ENCODE measurements at regions not wholly inside any gene's neighbourhood (a gene's known extent, or its start where the extent isn't known, plus 50 kb on each side); places are given as distances from the start of the nearest gene placed in this dataset.

DNA sequence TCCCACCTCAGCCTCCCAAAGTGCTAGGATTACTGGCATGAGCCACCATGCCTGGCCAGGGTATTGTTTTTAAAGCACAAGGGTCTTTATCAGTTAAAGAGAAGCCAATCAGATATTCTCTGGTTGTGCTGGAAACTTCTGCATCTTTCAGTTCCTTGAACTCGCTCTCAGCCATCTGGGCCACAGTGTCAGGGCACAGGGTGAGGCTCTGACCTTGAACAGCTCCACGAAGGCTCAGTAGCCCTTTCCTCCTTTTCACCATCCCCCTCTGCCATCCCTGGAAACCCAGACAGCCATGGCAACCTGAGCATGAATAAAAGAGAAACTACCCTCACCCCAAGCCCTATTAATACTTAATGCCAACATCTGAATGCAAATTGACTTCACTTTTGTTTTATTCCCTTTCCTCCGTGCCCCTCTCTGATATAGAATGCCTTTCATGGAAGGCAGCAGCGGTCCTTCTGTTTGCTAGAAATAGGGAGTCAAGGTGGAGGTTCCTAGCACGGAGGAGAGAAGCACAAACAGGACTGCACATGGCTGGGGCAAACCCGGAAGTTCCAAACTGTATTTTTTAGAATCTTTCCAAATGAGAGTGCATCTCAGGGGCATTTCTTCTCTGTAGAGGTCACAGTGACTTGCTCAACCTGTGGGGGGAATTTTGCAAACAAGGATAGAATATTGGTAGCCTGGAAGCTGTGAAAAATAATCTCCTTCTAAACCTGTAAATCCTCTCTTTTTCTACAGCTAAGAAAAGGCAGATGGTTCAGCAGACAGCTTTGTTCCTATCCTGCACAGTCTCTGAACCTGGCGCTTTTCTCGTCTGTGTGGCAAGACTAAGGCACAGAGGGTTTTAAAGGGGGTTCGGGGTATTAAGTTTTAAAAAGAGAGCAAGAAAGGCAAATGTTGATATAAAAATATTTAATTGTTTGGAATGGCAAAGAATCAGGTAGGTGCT lies 176.4 kb upstream of the RREB1 start:
- TF ChIP-seq, protein P1, sequence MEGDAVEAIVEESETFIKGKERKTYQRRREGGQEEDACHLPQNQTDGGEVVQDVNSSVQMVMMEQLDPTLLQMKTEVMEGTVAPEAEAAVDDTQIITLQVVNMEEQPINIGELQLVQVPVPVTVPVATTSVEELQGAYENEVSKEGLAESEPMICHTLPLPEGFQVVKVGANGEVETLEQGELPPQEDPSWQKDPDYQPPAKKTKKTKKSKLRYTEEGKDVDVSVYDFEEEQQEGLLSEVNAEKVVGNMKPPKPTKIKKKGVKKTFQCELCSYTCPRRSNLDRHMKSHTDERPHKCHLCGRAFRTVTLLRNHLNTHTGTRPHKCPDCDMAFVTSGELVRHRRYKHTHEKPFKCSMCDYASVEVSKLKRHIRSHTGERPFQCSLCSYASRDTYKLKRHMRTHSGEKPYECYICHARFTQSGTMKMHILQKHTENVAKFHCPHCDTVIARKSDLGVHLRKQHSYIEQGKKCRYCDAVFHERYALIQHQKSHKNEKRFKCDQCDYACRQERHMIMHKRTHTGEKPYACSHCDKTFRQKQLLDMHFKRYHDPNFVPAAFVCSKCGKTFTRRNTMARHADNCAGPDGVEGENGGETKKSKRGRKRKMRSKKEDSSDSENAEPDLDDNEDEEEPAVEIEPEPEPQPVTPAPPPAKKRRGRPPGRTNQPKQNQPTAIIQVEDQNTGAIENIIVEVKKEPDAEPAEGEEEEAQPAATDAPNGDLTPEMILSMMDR (IDR thresholded peaks at IDR 0.05): no peak
- no peak for TF ChIP-seq ZFX (IDR thresholded peaks at IDR 0.05; ENCODE audit: borderline replicate concordance)

All from 22Rv1 (cell line).